Frontal cortex (tissue), 3 donors: ENCODE measurements at regions not wholly inside any gene's neighbourhood (a gene's known extent, or its start where the extent isn't known, plus 50 kb on each side); places are given as distances from the start of the nearest gene placed in this dataset.
"Not testable (repeated sequence)": the region's sequence is repeated elsewhere in the genome, so short reads cannot be mapped to it uniquely, and the experiment has no call there.

Source experiments
- DNase-seq, 2 donors: peaks; one replicate each; pipeline ENCODE4 v3.0.0; 2012; ENCODE audit warnings: low spot score in 2 of 2
- FAIRE-seq: peaks from 2 replicates; lab custom pipeline; 2012; peaks lifted over from hg19 to GRCh38; lab: Jason Lieb, UNC
- donor health status: control.
- donor health status: control.
- donor health status: control.

GRCh38 chr18:40215979-40216378 is 1739.1 kb upstream of the PIK3C3 start:
- no peak for DNase-seq
- FAIRE-seq, result no peak

GRCh38 chr18:40210696-40211095 is 1744.3 kb upstream of the PIK3C3 start:
- DNase-seq (no peak), FAIRE-seq (no peak)

- FAIRE-seq, result no peak
- DNase-seq, result no peak
Measured at GRCh38 chr18:40208958-40209357, 1746.1 kb upstream of the PIK3C3 start.

- DNase-seq (no peak), FAIRE-seq (no peak)
Measured at GRCh38 chr18:40197711-40198110, 1757.3 kb upstream of the PIK3C3 start.

- FAIRE-seq, result no peak
- DNase-seq, result no peak
Measured at GRCh38 chr18:40186677-40187076, 1768.4 kb upstream of the PIK3C3 start.

GRCh38 chr18:40179729-40180461 is 1775.1 kb upstream of the PIK3C3 start:
- no peak for DNase-seq
- no peak for FAIRE-seq

- no peak for DNase-seq
- no peak for FAIRE-seq
Measured at GRCh38 chr18:40168026-40168425, 1787.0 kb upstream of the PIK3C3 start.

GRCh38 chr18:40163254-40163653 is 1791.8 kb upstream of the PIK3C3 start:
- DNase-seq (no peak), FAIRE-seq (no peak)

- no peak for DNase-seq
Measured at GRCh38 chr18:40160361-40160760, 1794.7 kb upstream of the PIK3C3 start.

GRCh38 chr18:40159141-40160017 is 1795.7 kb upstream of the PIK3C3 start:
- DNase-seq (peak in 1 of 2 donors; percentile 3), FAIRE-seq (peak; percentile 56)

More at GRCh38 chr18:40160361-40160760, 1794.7 kb upstream of the PIK3C3 start:
- no peak for FAIRE-seq

GRCh38 chr18:40157120-40157519 is 1797.9 kb upstream of the PIK3C3 start:
- no peak for DNase-seq
- FAIRE-seq, result no peak

GRCh38 chr18:40152859-40153258 is 1802.2 kb upstream of the PIK3C3 start:
- FAIRE-seq (no peak), DNase-seq (no peak)

- FAIRE-seq (no peak), DNase-seq (no peak)
Measured at GRCh38 chr18:40148960-40149359, 1806.1 kb upstream of the PIK3C3 start.

GRCh38 chr18:40133253-40133652 is 1821.8 kb upstream of the PIK3C3 start:
- DNase-seq, result no peak
- FAIRE-seq, result no peak

GRCh38 chr18:40132438-40132837 is 1822.6 kb upstream of the PIK3C3 start:
- not testable (repeated sequence) for FAIRE-seq, DNase-seq

- no peak for FAIRE-seq
- no peak for DNase-seq
Measured at GRCh38 chr18:40124107-40124506, 1830.9 kb upstream of the PIK3C3 start.

- FAIRE-seq, result no peak
- DNase-seq, result no peak
Measured at GRCh38 chr18:40120796-40121391, 1834.1 kb upstream of the PIK3C3 start.

- no peak for DNase-seq
- no peak for FAIRE-seq
Measured at GRCh38 chr18:40120356-40120755, 1834.7 kb upstream of the PIK3C3 start.

- FAIRE-seq, DNase-seq: not testable (repeated sequence)
Measured at GRCh38 chr18:40119581-40119980, 1835.5 kb upstream of the PIK3C3 start.

GRCh38 chr18:40110455-40110854 is 1844.6 kb upstream of the PIK3C3 start:
- FAIRE-seq, result no peak
- no peak for DNase-seq
